Stimulated activated CD4-positive, alpha-beta T cell treated with anti-CD3 and anti-CD28 coated beads, Interleukin-4, amount 100 ng/mL, for 48 hours (primary cell): ENCODE measurements at regions not wholly inside any gene's neighbourhood (a gene's known extent, or its start where the extent isn't known, plus 50 kb on each side); places are given as distances from the start of the nearest gene placed in this dataset.
"Not testable (repeated sequence)": the region's sequence is repeated elsewhere in the genome, so short reads cannot be mapped to it uniquely, and the experiment has no call there.

ENCODE experiments used
- DNase-seq, 2 donors: peaks; one replicate each; pipeline ENCODE4 v3.0.0-alpha.2; 2020; ENCODE audit warnings: low read depth in 2 of 2

- DNase-seq, result no peak
These were observed 765.1 kb upstream of the CA10 start for GRCh38 chr17:52923658-52924057.

- DNase-seq, result no peak
These were observed 740.7 kb upstream of the CA10 start for GRCh38 chr17:52899235-52899634.

GRCh38 chr17:52895272-52895671 lies 736.8 kb upstream of the CA10 start:
- DNase-seq, result no peak

- DNase-seq, result no peak
These were observed 733.8 kb upstream of the CA10 start for GRCh38 chr17:52892334-52892733.

- no peak for DNase-seq
These were observed 727.4 kb upstream of the CA10 start for GRCh38 chr17:52885882-52886281.

- not testable (repeated sequence) for DNase-seq
These were observed 725.5 kb upstream of the CA10 start for GRCh38 chr17:52883907-52884491.

- not testable (repeated sequence) for DNase-seq
These were observed 688.3 kb upstream of the CA10 start for GRCh38 chr17:52846767-52847166.

- DNase-seq, result no peak
These were observed 683.5 kb upstream of the CA10 start for GRCh38 chr17:52841971-52842370.

GRCh38 chr17:52837492-52837891 lies 679.0 kb upstream of the CA10 start:
- no peak for DNase-seq

GRCh38 chr17:52831536-52831935 lies 673.0 kb upstream of the CA10 start:
- no peak for DNase-seq

- no peak for DNase-seq
These were observed 670.1 kb upstream of the CA10 start for GRCh38 chr17:52828621-52829020.

- DNase-seq, result no peak
These were observed 669.0 kb upstream of the CA10 start for GRCh38 chr17:52827526-52827925.

GRCh38 chr17:52824542-52824941 lies 666.0 kb upstream of the CA10 start:
- DNase-seq, result no peak

GRCh38 chr17:52823155-52823554 lies 664.6 kb upstream of the CA10 start:
- DNase-seq, result no peak

- no peak for DNase-seq
These were observed 631.9 kb upstream of the CA10 start for GRCh38 chr17:52790359-52790955.

- no peak for DNase-seq
These were observed 631.3 kb upstream of the CA10 start for GRCh38 chr17:52789829-52790228.

- DNase-seq, result no peak
These were observed 617.7 kb upstream of the CA10 start for GRCh38 chr17:52776234-52776633.

- DNase-seq, result no peak
These were observed 604.3 kb upstream of the CA10 start for GRCh38 chr17:52762794-52763167.

GRCh38 chr17:52762147-52762793 lies 603.8 kb upstream of the CA10 start:
- DNase-seq, result no peak

- DNase-seq, result no peak
These were observed 601.4 kb upstream of the CA10 start for GRCh38 chr17:52759864-52760263.

- no peak for DNase-seq
These were observed 600.0 kb upstream of the CA10 start for GRCh38 chr17:52758481-52758880.

GRCh38 chr17:52756746-52757145 lies 598.2 kb upstream of the CA10 start:
- no peak for DNase-seq

- no peak for DNase-seq
These were observed 596.3 kb upstream of the CA10 start for GRCh38 chr17:52754838-52755237.

GRCh38 chr17:52751051-52751450 lies 592.5 kb upstream of the CA10 start:
- DNase-seq, result no peak
